Lung (tissue), 11 donors: ENCODE measurements at regions not wholly inside any gene's neighbourhood (a gene's known extent, or its start where the extent isn't known, plus 50 kb on each side); places are given as distances from the start of the nearest gene placed in this dataset.

Source experiments
- ATAC-seq: fragments of 200-7000 bp; cut with Tn5 transposase; one replicate; pipeline ENCODE4 v1.9.1; 2020; ENCODE audit warnings: moderate number of reproducible peaks; ENCODE audit not compliant: insufficient read depth, low FRiP score
- DNase-seq, 3 donors: peaks; one replicate each; pipeline ENCODE4 v3.0.0-alpha.2; 2013 to 2017
- H3K27ac ChIP-seq, 2 donors: one replicate each; pipeline ENCODE4 v1.5.1; 2013; ENCODE audit warnings: mild to moderate bottlenecking in 2 of 2, moderate library complexity in 2 of 2, control low read depth in 1 of 2, inconsistent platforms in 1 of 2, low read depth in 1 of 2, low read length in 1 of 2
- H3K27me3 ChIP-seq, 3 donors: one replicate each; pipeline ENCODE4 v1.5.1; 2013; ENCODE audit warnings: low read length in 2 of 3; ENCODE audit not compliant: control insufficient read depth in 3 of 3, insufficient read depth in 3 of 3
- H3K36me3 ChIP-seq, 4 donors: one replicate each; pipeline ENCODE4 v1.5.1; 2013; ENCODE audit warnings: low read length in 4 of 4, mild to moderate bottlenecking in 1 of 4, moderate library complexity in 1 of 4; ENCODE audit not compliant: control insufficient read depth in 4 of 4, insufficient read depth in 4 of 4
- H3K4me1 ChIP-seq, 5 donors: one replicate each; pipeline ENCODE4 v1.5.1; 2013; ENCODE audit warnings: low read length in 5 of 5, mild to moderate bottlenecking in 2 of 5, moderate library complexity in 1 of 5; ENCODE audit not compliant: control insufficient read depth in 5 of 5, insufficient read depth in 5 of 5
- H3K4me3 ChIP-seq: one replicate; pipeline ENCODE4 v1.5.1; 2013; ENCODE audit warnings: mild to moderate bottlenecking, control low read depth, moderate library complexity
- H3K9ac ChIP-seq, 2 donors: one replicate each; pipeline ENCODE4 v1.5.1; 2013; ENCODE audit warnings: low read length in 2 of 2, control low read depth in 1 of 2; ENCODE audit not compliant: insufficient read depth in 1 of 2
- H3K9me3 ChIP-seq, 4 donors: one replicate each; pipeline ENCODE4 v1.5.1; 2013; ENCODE audit warnings: low read length in 3 of 4, mild to moderate bottlenecking in 1 of 4, moderate library complexity in 1 of 4; ENCODE audit not compliant: control insufficient read depth in 4 of 4, insufficient read depth in 3 of 4
- CTCF ChIP-seq: IDR thresholded peaks from 2 replicates; pipeline ENCODE4 v1.5.1; 2012; ENCODE audit warnings: mild to moderate bottlenecking; ENCODE audit errors: control extremely low read depth, extremely low read depth
- WGBS, 2 donors: extraction: QIAGEN DNeasy Blood & Tissue Kit; methylation state at CpG; one replicate each; pipeline ENCODE4 v1.1.7; 2013; 5-methylcytosine and 5-hydroxymethylcytosine counted together
- donor health status: control.
- donor health status: control.
- donor health status: Bipolar disorder and iron deficiency.
- donor health status: healthy.
- donor health status: DM: yes; HTN: yes; CAD: no.

- no peaks in the 10 kb centered on the region for H3K36me3 ChIP-seq
- no peak overlapping the region for H3K4me3 ChIP-seq
- H3K4me1 ChIP-seq = no peaks in the 10 kb centered on the region
- no peak for ATAC-seq
- no peak for DNase-seq
- no peak overlapping the region for H3K27ac ChIP-seq
- peaks cover 0 to 2% (median 0%) of the 10 kb centered on the region in 4 donors for H3K9me3 ChIP-seq
- peaks cover 0 to 3% (median 0%) of the 10 kb centered on the region in 3 donors for H3K27me3 ChIP-seq
- TF ChIP-seq CTCF = no peak
- H3K9ac ChIP-seq = no peak overlapping the region
- WGBS, 2 donors = 51 to 67% methylated on average over 11 of the region's 11 CpGs
These were observed 486.5 kb downstream of the COG6 start for GRCh38 chr13:40141859-40142555.

- no peak for ATAC-seq
- no peaks in the 10 kb centered on the region for H3K4me1 ChIP-seq
These were observed 487.6 kb downstream of the COG6 start for GRCh38 chr13:40143106-40143505.

GRCh38 chr13:40143559-40143958 is 488.1 kb downstream of the COG6 start:
- H3K4me1 ChIP-seq = no peaks in the 10 kb centered on the region
- no peak for DNase-seq
- WGBS, 2 donors = 91 to 95% methylated on average over 6 of the region's 6 CpGs
- no peak for TF ChIP-seq CTCF
- no peak overlapping the region for H3K4me3 ChIP-seq
- H3K27me3 ChIP-seq = peaks cover 0 to 3% (median 0%) of the 10 kb centered on the region in 3 donors
- H3K36me3 ChIP-seq = no peaks in the 10 kb centered on the region
- peaks cover 0 to 2% (median 0%) of the 10 kb centered on the region in 4 donors for H3K9me3 ChIP-seq
- ATAC-seq = no peak
- H3K9ac ChIP-seq = no peak overlapping the region
- H3K27ac ChIP-seq = no peak overlapping the region

More at GRCh38 chr13:40143106-40143505, 487.6 kb downstream of the COG6 start:
- H3K4me3 ChIP-seq = no peak overlapping the region
- TF ChIP-seq CTCF = no peak
- H3K27ac ChIP-seq = no peak overlapping the region
- peaks cover 0 to 3% (median 0%) of the 10 kb centered on the region in 3 donors for H3K27me3 ChIP-seq
- H3K36me3 ChIP-seq = no peaks in the 10 kb centered on the region
- DNase-seq = no peak
- H3K9ac ChIP-seq = no peak overlapping the region
- WGBS, 2 donors = 72 to 75% methylated on average over 5 of the region's 5 CpGs
- peaks cover 0 to 2% (median 0%) of the 10 kb centered on the region in 4 donors for H3K9me3 ChIP-seq
